Glutamatergic neuron (in vitro differentiated cells): ENCODE measurements at regions not wholly inside any gene's neighbourhood (a gene's known extent, or its start where the extent isn't known, plus 50 kb on each side); places are given as distances from the start of the nearest gene placed in this dataset.

Experiments used
- DNase-seq: peaks from one replicate; pipeline ENCODE4 v3.0.0; 2022
- H3K27ac Mint-ChIP-seq: one replicate; pipeline ENCODE4 v1.8.0; 2020; ENCODE audit warnings: mild to moderate bottlenecking, mixed read lengths, inconsistent platforms; ENCODE audit not compliant: unreplicated experiment
- H3K27me3 Mint-ChIP-seq: one replicate; pipeline ENCODE4 v1.8.0; 2020; ENCODE audit warnings: mild to moderate bottlenecking, moderate library complexity, mixed read lengths, inconsistent platforms; ENCODE audit not compliant: unreplicated experiment
- H3K36me3 Mint-ChIP-seq: one replicate; pipeline ENCODE4 v1.8.0; 2020; ENCODE audit warnings: mild to moderate bottlenecking, mixed read lengths, inconsistent platforms; ENCODE audit not compliant: unreplicated experiment
- H3K4me1 Mint-ChIP-seq: one replicate; pipeline ENCODE4 v1.8.0; 2020; ENCODE audit warnings: mild to moderate bottlenecking, low read depth, mixed read lengths, inconsistent platforms; ENCODE audit not compliant: unreplicated experiment
- H3K4me3 Mint-ChIP-seq: one replicate; pipeline ENCODE4 v1.8.0; 2020; ENCODE audit warnings: mild to moderate bottlenecking, mixed read lengths, inconsistent platforms; ENCODE audit not compliant: unreplicated experiment
- H3K9me3 Mint-ChIP-seq: one replicate; pipeline ENCODE4 v1.8.0; 2020; ENCODE audit warnings: mild to moderate bottlenecking, moderate library complexity, mixed read lengths, inconsistent platforms; ENCODE audit not compliant: unreplicated experiment
- CTCF ChIP-seq: fragments of 200-600 bp; sonication (generic); IDR thresholded peaks from one replicate; pipeline ENCODE4 v1.5.0; 2021; ENCODE audit not compliant: partially characterized antibody, unreplicated experiment

DNA sequence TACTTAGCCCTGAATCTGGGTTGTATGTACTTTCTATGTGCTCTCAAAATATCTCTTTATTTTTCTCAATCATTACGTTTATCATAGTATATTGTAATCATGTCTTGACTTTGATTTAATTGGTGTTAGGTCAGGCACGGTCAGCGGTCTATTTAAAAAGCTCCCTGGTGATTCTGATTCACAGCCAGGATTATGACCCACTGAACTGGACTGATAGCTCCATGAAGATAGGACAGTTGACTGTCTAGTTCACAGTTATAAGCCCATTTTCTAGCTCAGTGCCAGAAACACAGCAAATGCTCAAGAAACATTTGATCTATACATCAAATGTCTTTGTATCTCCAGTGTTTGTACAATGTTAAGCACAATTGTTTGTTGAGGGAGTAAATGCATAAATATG, 111.5 kb upstream of the CCN2 start:
- no peak for DNase-seq
- Mint-ChIP-seq H3K27ac (no peak overlapping the region), H3K9me3 (no peaks in the 10 kb centered on the region), H3K4me1 (peaks cover 4% of the 10 kb centered on the region), H3K4me3 (no peak overlapping the region), H3K27me3 (peaks cover 2% of the 10 kb centered on the region), H3K36me3 (no peaks in the 10 kb centered on the region)
- TF ChIP-seq CTCF: no peak

GRCh38 chr6:132061381-132061780, 110.2 kb upstream of the CCN2 start:
- Mint-ChIP-seq H3K4me3 (no peak overlapping the region), H3K27ac (no peak overlapping the region), H3K27me3 (peaks cover 2% of the 10 kb centered on the region), H3K36me3 (no peaks in the 10 kb centered on the region), H3K9me3 (no peaks in the 10 kb centered on the region), H3K4me1 (peaks cover 4% of the 10 kb centered on the region)
- no peak for DNase-seq
- no peak for TF ChIP-seq CTCF

- TF ChIP-seq CTCF: no peak
- Mint-ChIP-seq H3K27ac (no peak overlapping the region), H3K36me3 (no peaks in the 10 kb centered on the region), H3K4me1 (peaks cover 4% of the 10 kb centered on the region), H3K9me3 (no peaks in the 10 kb centered on the region), H3K4me3 (no peak overlapping the region), H3K27me3 (no peaks in the 10 kb centered on the region)
- no peak for DNase-seq
These were observed 109.4 kb upstream of the CCN2 start for GRCh38 chr6:132060591-132060990.

DNA sequence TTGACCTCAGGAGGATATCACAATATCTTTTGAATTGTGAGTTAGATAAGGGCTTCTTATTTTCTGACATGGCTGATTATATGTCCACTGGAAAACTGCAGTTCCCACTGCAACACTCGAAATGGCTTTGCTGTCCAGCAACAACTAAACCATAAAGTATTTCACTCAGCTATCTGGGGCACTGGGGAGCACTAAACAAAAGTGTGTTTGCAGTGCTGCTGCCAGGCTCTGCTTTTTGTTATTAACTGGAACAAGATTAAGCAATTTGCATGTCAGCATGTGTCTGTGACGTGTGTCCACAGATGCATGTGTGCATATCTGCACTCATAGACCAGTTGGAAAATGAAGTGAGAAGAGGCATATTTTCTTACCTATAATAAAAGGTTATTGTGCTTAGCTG, 107.8 kb upstream of the CCN2 start:
- DNase-seq: no peak
- Mint-ChIP-seq H3K4me1 (peaks cover 5% of the 10 kb centered on the region), H3K4me3 (no peak overlapping the region), H3K27me3 (no peaks in the 10 kb centered on the region), H3K36me3 (no peaks in the 10 kb centered on the region), H3K27ac (no peak overlapping the region), H3K9me3 (no peaks in the 10 kb centered on the region)
- no peak for TF ChIP-seq CTCF

DNA sequence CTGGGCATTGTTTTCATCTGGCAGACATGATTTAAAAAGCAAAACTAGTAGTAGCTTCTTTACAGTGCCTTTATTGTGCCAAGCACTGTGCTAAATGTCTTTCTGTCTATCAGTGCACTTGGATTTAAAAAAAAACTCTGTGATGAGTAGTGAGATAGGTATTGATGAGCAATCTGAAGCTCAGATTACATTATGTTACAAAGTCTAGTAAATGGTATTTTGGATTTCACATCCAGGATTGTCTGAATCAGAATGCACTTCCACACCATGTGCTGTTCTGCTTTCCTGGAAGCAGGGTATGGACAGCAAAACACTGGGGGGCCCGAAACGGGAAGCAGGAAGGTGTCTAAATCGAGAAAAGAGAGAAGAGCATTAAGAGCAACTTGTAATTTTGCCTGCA, 103.4 kb upstream of the CCN2 start:
- Mint-ChIP-seq H3K27ac (no peak overlapping the region), H3K27me3 (peaks cover 6% of the 10 kb centered on the region), H3K4me1 (peaks cover 5% of the 10 kb centered on the region), H3K4me3 (no peak overlapping the region), H3K9me3 (no peaks in the 10 kb centered on the region), H3K36me3 (no peaks in the 10 kb centered on the region)
- no peak for TF ChIP-seq CTCF
- no peak for DNase-seq
